ENCODE measurements at regions not wholly inside any gene's neighbourhood (a gene's known extent, or its start where the extent isn't known, plus 50 kb on each side); places are given as distances from the start of the nearest gene placed in this dataset.

DNA sequence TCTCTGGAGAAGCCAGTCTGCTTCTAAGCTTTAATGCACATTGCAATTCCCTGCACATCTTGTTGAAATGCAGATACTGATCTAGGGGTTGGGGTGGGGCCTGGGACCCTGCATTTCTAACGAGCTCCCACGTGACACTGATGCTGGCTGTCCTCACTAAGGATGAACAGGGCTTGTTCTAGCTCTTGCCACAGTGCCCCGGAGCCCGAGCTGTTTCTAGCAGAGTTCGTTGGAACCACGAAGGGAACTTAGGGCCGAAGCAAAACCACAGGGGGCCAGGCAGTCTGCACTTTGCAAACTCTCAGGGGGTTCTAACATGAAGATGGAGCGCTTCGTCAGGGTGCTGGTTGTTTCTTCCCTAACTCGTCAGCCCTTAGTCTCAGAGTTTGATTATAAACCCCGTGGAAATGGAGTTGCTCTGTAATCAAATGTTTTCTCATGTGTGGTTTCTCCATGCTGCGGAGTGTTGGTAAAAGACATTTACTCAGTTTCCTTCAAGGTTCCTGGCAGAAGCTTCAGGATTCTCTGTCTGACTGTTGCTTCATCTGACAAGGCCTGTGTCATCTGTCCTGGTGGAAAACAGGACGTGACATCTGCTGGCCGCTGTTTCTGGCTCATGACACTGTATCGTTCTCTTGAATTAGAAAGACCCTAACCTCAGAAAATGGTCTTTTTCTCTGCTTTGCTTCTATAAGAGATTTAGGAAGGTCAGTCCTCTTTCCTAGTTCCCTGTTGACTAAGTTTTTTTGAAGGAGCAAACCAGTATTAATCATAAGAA, 221.5 kb downstream of the TEX29 start:
- H3K27me3 Mint-ChIP-seq: peaks cover 17 to 22% of the 10 kb centered on the region in 2 donors
- no peak overlapping the region for H3K4me3 Mint-ChIP-seq
- DNase-seq: no peak
- ATAC-seq (replicated peaks in 1 of 4): no peak
- Histone ChIP-seq H3K4me1 (ENCODE audit: control insufficient read depth in 1 of 2, extremely low read depth in 1 of 2, insufficient read depth in 2 of 2, low read length in 2 of 2) (no peaks in the 10 kb centered on the region), H3K27me3 (replicated peaks in 1 of 2; ENCODE audit: control insufficient read depth in 2 of 2, extremely low read depth in 1 of 2, insufficient read depth in 2 of 2, low read length in 1 of 2) (peaks cover 0 to 30% of the 10 kb centered on the region in 2 experiments), H3K36me3 (ENCODE audit: control insufficient read depth in 2 of 2, extremely low read depth in 1 of 2, insufficient read depth in 1 of 2, low read length in 1 of 2) (no peaks in the 10 kb centered on the region), H3K9me3 (no peaks in the 10 kb centered on the region), H3K27ac (ENCODE audit: low read length) (no peak overlapping the region), H3K4me3 (ENCODE audit: control insufficient read depth in 1 of 2, extremely low read depth in 1 of 2, low read length in 1 of 2) (no peak overlapping the region)
- no peaks in the 10 kb centered on the region for H3K36me3 Mint-ChIP-seq
- no peaks in the 10 kb centered on the region for H3K4me1 Mint-ChIP-seq
- peaks cover 6 to 10% (median 8%) of the 10 kb centered on the region in 3 donors for H3K9me3 Mint-ChIP-seq
- no peak overlapping the region for H3K27ac Mint-ChIP-seq
- CTCF ChIA-PET: no interaction called here
- POLR2A ChIA-PET: no interaction called here
- 41% methylated on average over 12 of the region's 15 CpGs for WGBS (ENCODE audit: insufficient coverage)

DNA sequence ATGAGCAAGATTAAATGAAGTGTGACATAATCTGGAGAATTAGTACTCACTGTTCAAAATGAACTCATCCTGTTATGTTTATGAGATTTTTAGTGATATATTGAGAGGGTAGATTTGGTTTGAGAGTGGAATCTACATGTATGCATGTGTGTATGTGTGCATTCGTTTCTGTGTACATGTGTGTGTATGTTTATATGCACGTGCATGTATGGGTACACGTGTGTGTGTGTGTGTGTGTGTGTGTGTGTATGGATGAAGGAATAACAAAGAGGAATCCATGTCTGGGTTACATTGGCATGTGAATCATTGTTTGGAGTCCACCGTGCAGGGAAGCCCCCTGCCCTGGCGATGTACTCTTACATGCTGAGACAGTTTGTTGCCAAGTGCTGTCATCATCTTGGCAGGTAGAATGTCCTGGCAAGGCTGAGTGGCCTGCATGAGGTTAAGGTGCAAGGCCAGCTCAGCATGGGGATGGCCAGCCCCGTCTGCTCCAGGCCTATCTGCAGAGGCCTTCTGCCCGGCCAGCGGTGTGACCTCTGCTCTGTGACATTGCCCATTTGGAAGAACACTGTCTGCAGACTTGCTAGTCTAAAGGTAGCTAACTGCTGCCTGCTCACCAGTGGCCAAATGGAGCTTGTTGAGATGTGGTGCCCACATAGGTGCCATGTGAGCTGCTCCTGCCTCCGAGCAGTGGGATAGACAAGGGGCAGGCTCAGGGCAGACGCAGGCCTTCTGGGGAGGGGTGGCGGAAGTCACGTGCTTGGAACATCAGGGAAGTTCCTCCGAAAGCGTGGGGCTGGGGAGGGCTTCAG, 222.3 kb downstream of the TEX29 start:
- H3K4me3 Mint-ChIP-seq: no peak overlapping the region
- H3K36me3 Mint-ChIP-seq: no peaks in the 10 kb centered on the region
- H3K27me3 Mint-ChIP-seq: peaks cover 12 to 15% of the 10 kb centered on the region in 2 donors
- no peak for ATAC-seq (replicated peaks in 1 of 4)
- no peaks in the 10 kb centered on the region for H3K4me1 ChIP-seq (ENCODE audit: control insufficient read depth in 1 of 2, extremely low read depth in 1 of 2, insufficient read depth in 2 of 2, low read length in 2 of 2)
- H3K4me1 Mint-ChIP-seq: no peaks in the 10 kb centered on the region
- no peak overlapping the region for H3K27ac ChIP-seq (ENCODE audit: low read length)
- H3K27ac Mint-ChIP-seq: no peak overlapping the region
- H3K9me3 ChIP-seq: no peaks in the 10 kb centered on the region
- WGBS (ENCODE audit: insufficient coverage): 88% methylated on average over 14 of the region's 14 CpGs
- H3K36me3 ChIP-seq (ENCODE audit: control insufficient read depth in 2 of 2, extremely low read depth in 1 of 2, insufficient read depth in 1 of 2, low read length in 1 of 2): no peaks in the 10 kb centered on the region
- peaks cover 6 to 10% (median 8%) of the 10 kb centered on the region in 3 donors for H3K9me3 Mint-ChIP-seq
- no peak for DNase-seq
- H3K4me3 ChIP-seq (ENCODE audit: control insufficient read depth in 1 of 2, extremely low read depth in 1 of 2, low read length in 1 of 2): no peak overlapping the region
- ChIA-PET POLR2A (no interaction called here), CTCF (no interaction called here)
- peaks cover 0 to 22% of the 10 kb centered on the region in 2 experiments for H3K27me3 ChIP-seq (replicated peaks in 1 of 2; ENCODE audit: control insufficient read depth in 2 of 2, extremely low read depth in 1 of 2, insufficient read depth in 2 of 2, low read length in 1 of 2)

DNA sequence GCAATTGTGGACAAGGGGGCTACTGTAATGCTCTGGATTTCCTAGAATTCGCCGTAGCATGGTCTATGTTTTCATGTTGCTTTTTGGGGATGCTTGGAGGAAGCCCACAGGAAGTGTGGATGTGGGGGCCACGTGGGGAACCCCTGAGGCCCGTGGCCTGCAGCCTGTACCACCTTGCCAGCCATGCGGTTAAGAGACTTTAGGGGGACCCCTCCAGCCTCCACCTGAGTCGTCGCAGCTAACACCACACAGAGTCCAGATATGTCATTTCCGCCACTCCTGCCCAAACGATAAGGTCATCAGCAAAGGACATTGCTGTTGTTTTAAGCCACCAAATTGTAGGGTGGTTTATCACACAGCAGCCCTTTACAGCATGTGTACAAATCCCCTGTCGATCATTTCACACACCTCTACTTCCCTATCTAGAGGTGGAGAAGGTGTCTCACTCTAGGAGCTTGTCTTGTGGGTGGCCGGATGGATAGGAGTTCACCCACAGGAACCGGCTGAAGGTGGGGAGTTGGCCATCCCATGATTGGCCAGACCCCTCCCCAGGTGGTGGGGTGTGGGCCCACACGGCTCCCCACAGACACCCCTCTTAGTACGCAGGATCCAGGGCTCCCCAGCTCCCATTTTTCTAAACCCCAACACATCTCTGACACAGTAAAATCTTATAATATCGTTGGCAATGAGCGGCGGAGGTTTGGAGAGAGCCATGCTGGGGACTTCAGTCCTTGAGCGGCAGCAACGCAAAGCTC, 226.7 kb downstream of the TEX29 start:
- Mint-ChIP-seq H3K27ac (no peak overlapping the region), H3K4me3 (no peak overlapping the region), H3K36me3 (no peaks in the 10 kb centered on the region), H3K9me3 (peaks cover 6 to 10% (median 8%) of the 10 kb centered on the region in 3 donors), H3K4me1 (no peaks in the 10 kb centered on the region), H3K27me3 (peaks cover 0 to 5% of the 10 kb centered on the region in 2 donors)
- Histone ChIP-seq H3K9me3 (no peaks in the 10 kb centered on the region), H3K27ac (ENCODE audit: low read length) (no peak overlapping the region), H3K27me3 (replicated peaks in 1 of 2; ENCODE audit: control insufficient read depth in 2 of 2, extremely low read depth in 1 of 2, insufficient read depth in 2 of 2, low read length in 1 of 2) (no peaks in the 10 kb centered on the region), H3K4me3 (ENCODE audit: control insufficient read depth in 1 of 2, extremely low read depth in 1 of 2, low read length in 1 of 2) (no peak overlapping the region), H3K36me3 (ENCODE audit: control insufficient read depth in 2 of 2, extremely low read depth in 1 of 2, insufficient read depth in 1 of 2, low read length in 1 of 2) (no peaks in the 10 kb centered on the region), H3K4me1 (ENCODE audit: control insufficient read depth in 1 of 2, extremely low read depth in 1 of 2, insufficient read depth in 2 of 2, low read length in 2 of 2) (no peaks in the 10 kb centered on the region)
- ChIA-PET CTCF (no interaction called here), POLR2A (no interaction called here)
- 86% methylated on average over 14 of the region's 19 CpGs for WGBS (ENCODE audit: insufficient coverage)
- DNase-seq: no peak
- ATAC-seq (replicated peaks in 1 of 4): no peak

DNA sequence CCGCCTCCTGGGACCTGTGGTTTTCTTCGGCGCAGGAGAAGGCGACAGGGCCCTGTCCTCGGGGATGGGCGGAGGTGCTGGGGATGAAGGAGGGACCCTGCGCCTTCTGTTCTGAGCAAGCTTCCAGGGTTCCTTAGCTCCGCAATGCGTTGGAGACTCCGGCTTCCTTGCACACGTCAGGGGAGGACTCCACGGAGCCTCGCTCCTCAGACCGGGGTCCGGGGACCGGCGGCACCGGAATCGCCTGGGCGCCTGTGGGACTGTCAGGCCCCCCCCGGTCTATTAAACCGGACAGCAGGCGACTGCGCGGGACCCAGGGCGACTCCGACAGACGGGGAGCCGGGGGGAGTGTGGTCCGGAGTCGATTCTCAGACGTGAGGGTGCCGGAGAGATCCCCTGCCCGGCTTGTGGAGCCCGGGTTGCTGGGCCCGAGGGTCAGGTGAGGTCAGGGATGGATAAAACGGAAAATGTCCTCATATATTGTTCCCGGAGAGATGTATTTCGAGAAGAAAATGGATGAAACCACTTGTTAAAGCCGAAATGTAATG, 227.4 kb downstream of the TEX29 start:
- Mint-ChIP-seq H3K27me3 (peaks cover 0 to 5% of the 10 kb centered on the region in 2 donors), H3K4me3 (no peak overlapping the region), H3K4me1 (no peaks in the 10 kb centered on the region), H3K36me3 (no peaks in the 10 kb centered on the region), H3K27ac (no peak overlapping the region), H3K9me3 (peaks cover 6 to 10% (median 8%) of the 10 kb centered on the region in 3 donors)
- no peak overlapping the region for H3K27ac ChIP-seq (ENCODE audit: low read length)
- DNase-seq (no peak), ATAC-seq (replicated peaks in 1 of 4) (no peak)
- no peaks in the 10 kb centered on the region for H3K36me3 ChIP-seq (ENCODE audit: control insufficient read depth in 2 of 2, extremely low read depth in 1 of 2, insufficient read depth in 1 of 2, low read length in 1 of 2)
- H3K4me1 ChIP-seq (ENCODE audit: control insufficient read depth in 1 of 2, extremely low read depth in 1 of 2, insufficient read depth in 2 of 2, low read length in 2 of 2): no peaks in the 10 kb centered on the region
- H3K27me3 ChIP-seq (replicated peaks in 1 of 2; ENCODE audit: control insufficient read depth in 2 of 2, extremely low read depth in 1 of 2, insufficient read depth in 2 of 2, low read length in 1 of 2): no peaks in the 10 kb centered on the region
- H3K4me3 ChIP-seq (ENCODE audit: control insufficient read depth in 1 of 2, extremely low read depth in 1 of 2, low read length in 1 of 2): no peak overlapping the region
- ChIA-PET POLR2A (no interaction called here), CTCF (no interaction called here)
- H3K9me3 ChIP-seq: no peaks in the 10 kb centered on the region
- WGBS (ENCODE audit: insufficient coverage): 94% methylated on average over 37 of the region's 40 CpGs

DNA sequence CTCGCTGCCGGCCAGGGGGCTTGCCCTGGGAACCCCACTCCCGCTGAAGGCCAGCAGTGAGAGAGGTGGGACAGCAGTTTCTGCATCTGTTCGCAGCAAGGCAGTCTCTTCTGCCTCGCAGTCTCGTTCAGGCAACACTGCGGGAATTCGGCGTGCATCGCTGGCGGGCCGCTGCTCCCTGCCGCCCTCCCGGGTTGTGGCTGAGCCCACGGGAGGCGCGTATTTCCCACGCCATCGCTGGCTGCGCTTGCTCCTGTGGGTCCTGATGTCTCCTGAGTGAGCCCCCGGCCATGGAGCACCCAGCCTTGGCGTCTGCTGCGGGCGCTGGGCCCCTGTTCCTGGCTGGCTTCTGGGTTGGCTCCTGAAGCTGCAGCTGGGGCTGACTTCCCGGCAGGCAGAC, 227.9 kb downstream of the TEX29 start:
- Histone ChIP-seq H3K36me3 (ENCODE audit: control insufficient read depth in 2 of 2, extremely low read depth in 1 of 2, insufficient read depth in 1 of 2, low read length in 1 of 2) (no peaks in the 10 kb centered on the region), H3K4me3 (ENCODE audit: control insufficient read depth in 1 of 2, extremely low read depth in 1 of 2, low read length in 1 of 2) (no peak overlapping the region), H3K9me3 (no peaks in the 10 kb centered on the region), H3K27me3 (replicated peaks in 1 of 2; ENCODE audit: control insufficient read depth in 2 of 2, extremely low read depth in 1 of 2, insufficient read depth in 2 of 2, low read length in 1 of 2) (no peaks in the 10 kb centered on the region), H3K27ac (ENCODE audit: low read length) (no peak overlapping the region), H3K4me1 (ENCODE audit: control insufficient read depth in 1 of 2, extremely low read depth in 1 of 2, insufficient read depth in 2 of 2, low read length in 2 of 2) (no peaks in the 10 kb centered on the region)
- POLR2A ChIA-PET: no interaction called here
- CTCF ChIA-PET: no interaction called here
- 94% methylated on average over 20 of the region's 25 CpGs for WGBS (ENCODE audit: insufficient coverage)
- Mint-ChIP-seq H3K27me3 (peaks cover 0 to 5% of the 10 kb centered on the region in 2 donors), H3K36me3 (no peaks in the 10 kb centered on the region), H3K4me1 (no peaks in the 10 kb centered on the region), H3K27ac (no peak overlapping the region), H3K9me3 (peaks cover 6 to 10% (median 8%) of the 10 kb centered on the region in 3 donors), H3K4me3 (no peak overlapping the region)
- ATAC-seq (replicated peaks in 1 of 4): no peak
- DNase-seq: no peak

DNA sequence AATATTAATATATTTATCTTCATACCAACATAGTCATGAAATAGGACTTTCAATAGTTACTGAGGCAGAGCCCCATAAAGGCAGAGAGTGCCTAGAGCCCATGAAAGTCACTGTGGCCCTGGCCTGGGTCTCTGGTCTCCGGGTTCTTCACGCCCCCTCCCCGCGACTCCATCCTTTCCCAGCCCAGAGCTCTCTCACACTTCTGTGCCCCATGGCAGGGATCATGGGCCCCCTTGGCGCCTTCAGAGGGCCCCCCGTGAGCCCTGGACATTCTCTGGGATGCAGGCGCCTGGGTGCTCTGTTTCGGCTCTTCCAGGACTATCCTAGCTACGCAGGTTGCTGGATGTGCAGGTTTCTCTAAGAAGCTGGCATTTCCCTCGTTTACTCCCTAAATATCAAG, 228.4 kb downstream of the TEX29 start:
- Mint-ChIP-seq H3K4me3 (no peak overlapping the region), H3K27me3 (peaks cover 0 to 5% of the 10 kb centered on the region in 2 donors), H3K4me1 (no peaks in the 10 kb centered on the region), H3K9me3 (peaks cover 6 to 10% (median 8%) of the 10 kb centered on the region in 3 donors), H3K27ac (no peak overlapping the region), H3K36me3 (no peaks in the 10 kb centered on the region)
- WGBS (ENCODE audit: insufficient coverage): 85% methylated on average over 10 of the region's 10 CpGs
- Histone ChIP-seq H3K27ac (ENCODE audit: low read length) (no peak overlapping the region), H3K4me3 (ENCODE audit: control insufficient read depth in 1 of 2, extremely low read depth in 1 of 2, low read length in 1 of 2) (no peak overlapping the region), H3K27me3 (replicated peaks in 1 of 2; ENCODE audit: control insufficient read depth in 2 of 2, extremely low read depth in 1 of 2, insufficient read depth in 2 of 2, low read length in 1 of 2) (no peaks in the 10 kb centered on the region), H3K4me1 (ENCODE audit: control insufficient read depth in 1 of 2, extremely low read depth in 1 of 2, insufficient read depth in 2 of 2, low read length in 2 of 2) (no peaks in the 10 kb centered on the region), H3K9me3 (no peaks in the 10 kb centered on the region), H3K36me3 (ENCODE audit: control insufficient read depth in 2 of 2, extremely low read depth in 1 of 2, insufficient read depth in 1 of 2, low read length in 1 of 2) (no peaks in the 10 kb centered on the region)
- no peak for ATAC-seq (replicated peaks in 1 of 4)
- DNase-seq: no peak
- ChIA-PET CTCF (no interaction called here), POLR2A (no interaction called here)
